DOHH2 (cell line): ENCODE measurements at regions not wholly inside any gene's neighbourhood (a gene's known extent, or its start where the extent isn't known, plus 50 kb on each side); places are given as distances from the start of the nearest gene placed in this dataset.

Source experiments
- H3F3A ChIP-seq: fragments of 200-600 bp; sonication (generic), shearing (Covaris generic); 2 replicates; pipeline ENCODE4 v1.6.0; 2016; ENCODE audit warnings: antibody characterized with exemption, mild to moderate bottlenecking; ENCODE audit not compliant: control insufficient read depth, insufficient read depth
- H3K27ac ChIP-seq: fragments of 200-600 bp; sonication (generic); 2 replicates; pipeline ENCODE4 v1.5.1; 2014; ENCODE audit warnings: low read depth, mild to moderate bottlenecking, low read length, moderate library complexity
- H3K27me3 ChIP-seq: fragments of 200-600 bp; sonication (generic); 2 replicates; pipeline ENCODE4 v1.6.1; 2014; ENCODE audit warnings: mild to moderate bottlenecking, low read length, mixed read lengths; ENCODE audit not compliant: control insufficient read depth
- H3K36me3 ChIP-seq: fragments of 200-600 bp; sonication (generic); 2 replicates; pipeline ENCODE4 v1.6.1; 2014; ENCODE audit warnings: mild to moderate bottlenecking, low read length, moderate library complexity, mixed read lengths; ENCODE audit not compliant: control insufficient read depth
- H3K4me1 ChIP-seq: fragments of 200-600 bp; sonication (generic); 2 replicates; pipeline ENCODE4 v1.6.1; 2014; ENCODE audit warnings: mild to moderate bottlenecking, low read length, mixed read lengths; ENCODE audit not compliant: control insufficient read depth
- H3K4me2 ChIP-seq: fragments of 200-600 bp; sonication (generic); 2 replicates; pipeline ENCODE4 v1.6.0; 2014; ENCODE audit warnings: mild to moderate bottlenecking, low read length, moderate library complexity
- H3K4me3 ChIP-seq: fragments of 200-600 bp; sonication (generic); 2 replicates; pipeline ENCODE4 v1.5.1; 2014; ENCODE audit warnings: mild to moderate bottlenecking, low read length, mixed read lengths
- H3K79me2 ChIP-seq: fragments of 200-600 bp; sonication (generic); 2 replicates; pipeline ENCODE4 v1.6.1; 2014; ENCODE audit warnings: mild to moderate bottlenecking, low read length, mixed read lengths; ENCODE audit not compliant: control insufficient read depth
- H3K9me2 ChIP-seq: fragments of 200-600 bp; sonication (generic); replicated peaks from 2 replicates; pipeline ENCODE4 v1.6.1; 2014; ENCODE audit warnings: mild to moderate bottlenecking, low read length, mixed read lengths; ENCODE audit not compliant: control insufficient read depth
- H3K9me3 ChIP-seq: fragments of 200-600 bp; sonication (generic); 2 replicates; pipeline ENCODE4 v1.6.1; 2014; ENCODE audit warnings: antibody characterized with exemption, low read length, mixed read lengths; ENCODE audit not compliant: control insufficient read depth, insufficient read depth
- H4K20me1 ChIP-seq: fragments of 200-600 bp; sonication (generic); 2 replicates; pipeline ENCODE4 v1.6.0; 2014; ENCODE audit warnings: low read depth, mild to moderate bottlenecking, antibody characterized with exemption, low read length, moderate library complexity; ENCODE audit not compliant: control insufficient read depth, insufficient read depth
- CTCF ChIP-seq: fragments of 200-600 bp; sonication (generic); IDR thresholded peaks from one replicate; pipeline ENCODE4 v1.5.1; 2014; ENCODE audit warnings: antibody characterized with exemption, mild to moderate bottlenecking, low read depth, low read length; ENCODE audit not compliant: poor library complexity, severe bottlenecking
- EZH2phosphoT487 ChIP-seq: fragments of 200-600 bp; sonication (generic); IDR thresholded peaks from 2 replicates; pipeline ENCODE4 v1.6.1; 2017; ENCODE audit warnings: borderline replicate concordance, mild to moderate bottlenecking, antibody characterized with exemption, low read length, moderate library complexity, mixed read lengths

GRCh38 chr20:61052195-61052750 lies 199.8 kb upstream of the CDH4 start:
- H4K20me1 ChIP-seq, result no peaks in the 10 kb centered on the region
- H3K27me3 ChIP-seq, result no peaks in the 10 kb centered on the region
- no peaks in the 10 kb centered on the region for H3K4me1 ChIP-seq
- no peaks in the 10 kb centered on the region for H3K79me2 ChIP-seq
- no peak for TF ChIP-seq CTCF
- no peak for TF ChIP-seq EZH2phosphoT487
- H3K9me3 ChIP-seq, result peaks cover 3% of the 10 kb centered on the region; the same call in 1 of the 2 replicates
- H3F3A ChIP-seq, result no peaks in the 10 kb centered on the region
- no peaks in the 10 kb centered on the region for H3K9me2 ChIP-seq
- H3K4me3 ChIP-seq, result no peak overlapping the region
- no peak overlapping the region for H3K4me2 ChIP-seq
- H3K27ac ChIP-seq, result no peak overlapping the region
- H3K36me3 ChIP-seq, result no peaks in the 10 kb centered on the region

GRCh38 chr20:61052776-61053442 lies 199.2 kb upstream of the CDH4 start:
- H3K27me3 ChIP-seq, result no peaks in the 10 kb centered on the region
- no peak for TF ChIP-seq EZH2phosphoT487
- H3K4me3 ChIP-seq, result no peak overlapping the region
- H3K4me1 ChIP-seq, result no peaks in the 10 kb centered on the region
- H3K79me2 ChIP-seq, result no peaks in the 10 kb centered on the region
- H3K4me2 ChIP-seq, result no peak overlapping the region
- H3K36me3 ChIP-seq, result no peaks in the 10 kb centered on the region
- no peaks in the 10 kb centered on the region for H3F3A ChIP-seq
- no peaks in the 10 kb centered on the region for H3K9me2 ChIP-seq
- H4K20me1 ChIP-seq, result no peaks in the 10 kb centered on the region
- H3K9me3 ChIP-seq, result peaks cover 3% of the 10 kb centered on the region; the same call in 1 of the 2 replicates
- H3K27ac ChIP-seq, result no peak overlapping the region

- Histone ChIP-seq H3K79me2 (no peaks in the 10 kb centered on the region), H3K27me3 (no peaks in the 10 kb centered on the region)
Observed at GRCh38 chr20:61053487-61053886, 198.6 kb upstream of the CDH4 start.

More at GRCh38 chr20:61053487-61053886, 198.6 kb upstream of the CDH4 start:
- Histone ChIP-seq H3F3A (no peaks in the 10 kb centered on the region), H3K4me1 (no peaks in the 10 kb centered on the region), H3K36me3 (no peaks in the 10 kb centered on the region), H4K20me1 (no peaks in the 10 kb centered on the region), H3K4me3 (no peak overlapping the region), H3K9me2 (no peaks in the 10 kb centered on the region), H3K27ac (no peak overlapping the region), H3K4me2 (no peak overlapping the region), H3K9me3 (peaks cover 3% of the 10 kb centered on the region; the same call in 1 of the 2 replicates)
- TF ChIP-seq CTCF (no peak), EZH2phosphoT487 (no peak)
